Fibroblast of upper back skin (primary cell): ENCODE measurements at regions not wholly inside any gene's neighbourhood (a gene's known extent, or its start where the extent isn't known, plus 50 kb on each side); places are given as distances from the start of the nearest gene placed in this dataset.

ENCODE experiments used
- DNase-seq: peaks from one replicate; pipeline ENCODE4 v3.0.0-alpha.2; 2013

DNA sequence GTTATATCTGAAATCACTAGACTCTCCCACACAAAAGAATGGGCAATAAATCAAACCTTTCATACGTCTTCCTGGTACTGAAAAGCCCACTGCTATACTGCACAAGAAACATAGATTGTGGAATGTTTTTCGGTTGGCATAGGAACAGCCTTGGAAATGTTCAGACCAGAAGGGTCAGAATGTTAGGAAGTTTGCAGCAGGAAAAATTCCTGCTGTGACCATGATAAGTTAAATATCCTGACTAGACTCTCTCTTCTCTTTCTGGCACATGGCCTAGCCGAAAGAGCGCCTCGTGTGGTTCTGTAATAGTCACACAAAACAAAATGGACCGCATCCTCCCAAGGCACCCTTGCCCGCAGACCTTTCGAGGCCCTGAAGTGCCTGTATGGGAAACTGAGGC is 427.2 kb downstream of the COG6 start:
- peak; percentile 21 for DNase-seq

- no peak for DNase-seq
Measured at GRCh38 chr13:40083841-40084240, 428.4 kb downstream of the COG6 start.

DNA sequence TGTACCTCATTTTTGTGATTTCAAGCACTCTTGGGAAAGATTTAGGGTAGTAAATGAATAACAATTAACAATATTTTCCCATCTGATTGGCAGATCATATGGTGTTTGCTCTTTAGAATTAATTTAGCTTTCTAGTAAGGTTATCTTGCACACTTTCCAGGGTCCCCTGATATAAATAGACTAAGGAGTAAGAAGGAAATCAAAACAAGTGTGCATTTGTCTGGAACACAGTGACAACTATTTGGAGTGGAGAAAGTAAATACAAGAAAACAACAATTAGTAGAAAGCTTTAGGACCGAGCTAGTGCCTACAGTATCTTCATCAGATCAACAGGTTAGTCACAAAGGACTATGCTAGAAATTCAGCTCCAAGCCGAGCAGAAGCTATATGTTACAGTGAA is 429.5 kb downstream of the COG6 start:
- no peak for DNase-seq

DNA sequence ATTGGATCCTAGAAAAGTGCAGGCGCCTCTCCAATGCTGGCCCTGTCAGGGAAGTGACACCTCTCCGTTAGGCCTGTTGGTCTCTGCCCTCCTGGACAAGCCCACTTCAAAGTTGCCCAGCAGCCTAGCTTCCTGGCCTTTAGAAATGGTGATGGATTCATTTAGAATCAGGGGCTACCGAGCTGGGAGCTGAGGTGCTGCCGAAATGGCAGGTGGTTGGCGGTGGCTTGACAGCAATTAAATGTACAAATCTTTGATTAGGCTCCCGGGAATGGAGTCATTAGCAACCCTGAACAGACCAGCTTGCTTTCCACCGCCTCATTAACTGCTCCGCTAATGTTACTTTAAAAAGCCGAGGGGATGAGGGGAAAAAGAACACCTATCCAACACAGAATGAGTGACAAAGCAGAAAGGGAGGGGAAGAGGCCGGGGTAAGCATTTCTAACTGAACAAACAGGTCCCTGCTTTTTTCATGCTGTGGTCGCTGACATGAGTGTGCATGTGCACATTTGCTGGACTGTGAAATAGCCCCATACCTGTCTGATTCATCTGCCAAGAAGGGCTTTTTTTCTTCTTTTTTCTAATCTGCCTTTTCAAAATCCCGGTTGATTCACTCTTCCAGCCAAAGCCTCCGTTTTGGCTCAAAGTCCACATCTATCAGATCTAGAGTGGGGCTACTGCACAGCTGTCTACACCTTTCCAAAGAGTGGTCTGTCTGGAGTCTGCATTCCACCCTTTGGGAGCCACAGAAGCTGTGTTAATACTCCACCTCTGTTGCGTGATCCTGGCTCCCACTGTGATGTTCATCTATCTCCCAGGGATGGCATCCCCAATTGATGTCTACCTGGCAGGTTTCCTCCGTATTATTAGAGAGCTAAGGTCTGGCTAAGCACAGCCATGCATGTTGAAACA is 431.9 kb downstream of the COG6 start:
- no peak for DNase-seq

DNA sequence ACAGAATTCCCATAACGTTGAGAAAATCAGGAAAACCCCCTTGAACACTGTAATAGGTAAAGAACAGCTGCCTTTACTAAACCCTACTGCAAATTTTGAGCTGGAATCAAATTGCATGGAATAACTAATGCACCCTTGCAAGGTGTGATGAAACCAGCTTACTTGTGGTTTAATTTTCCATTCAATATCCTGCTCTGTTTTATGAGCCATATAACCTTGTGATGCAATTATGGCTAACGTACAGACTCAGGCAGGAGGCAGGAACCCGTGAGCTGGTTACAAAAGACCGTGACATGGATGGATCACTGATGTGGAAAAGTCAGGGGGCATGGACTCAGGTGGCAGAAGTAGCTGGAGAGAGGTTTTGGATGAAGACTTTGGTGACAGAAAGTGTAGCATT is 438.6 kb downstream of the COG6 start:
- no peak for DNase-seq

- DNase-seq: no peak
Measured at GRCh38 chr13:40095695-40096356, 440.4 kb downstream of the COG6 start.

DNA sequence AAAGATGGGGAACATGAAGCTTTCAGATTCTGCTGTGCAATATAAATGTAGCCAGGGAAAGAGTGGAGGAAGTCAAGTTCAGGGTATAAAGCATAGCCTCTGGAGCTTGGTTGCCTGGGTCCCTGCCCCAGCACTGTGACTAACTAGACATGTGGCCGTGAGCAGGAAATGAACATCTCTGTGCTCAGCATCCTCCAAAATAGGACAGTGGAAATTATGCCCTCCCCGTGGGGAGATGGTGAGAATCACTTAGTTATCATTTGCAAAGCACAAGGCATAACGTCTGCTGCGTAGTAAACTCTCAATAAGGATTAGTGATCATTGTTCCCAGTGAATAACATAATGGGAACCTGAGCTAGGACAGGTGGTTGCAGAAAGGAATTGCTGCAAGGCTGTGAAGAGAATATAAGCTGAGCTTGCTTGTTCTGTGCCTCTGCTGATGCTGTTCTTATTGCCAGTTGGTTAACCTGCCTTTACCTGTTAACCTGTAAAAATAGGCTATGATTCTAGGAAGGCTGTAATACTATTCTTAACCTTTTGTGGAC is 441.0 kb downstream of the COG6 start:
- no peak for DNase-seq

DNA sequence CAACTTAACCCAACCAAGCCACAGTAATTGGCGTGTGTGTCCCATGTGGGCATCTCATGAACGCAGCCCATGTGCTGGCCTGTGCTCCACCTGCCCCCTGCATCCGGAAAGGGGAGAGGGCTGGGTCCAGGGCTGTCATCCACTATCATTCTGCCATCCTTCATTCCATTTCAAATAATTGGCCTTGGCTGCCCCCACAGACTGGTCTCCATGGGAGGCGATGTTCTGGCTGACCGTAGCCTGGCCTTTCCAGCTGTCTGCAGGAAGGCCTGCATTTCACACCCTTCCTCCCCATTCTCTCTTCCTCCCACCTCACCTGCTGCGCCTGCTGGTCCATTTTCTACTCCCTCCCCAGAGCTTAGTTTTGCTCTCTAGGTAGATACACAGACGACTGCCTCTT is 442.8 kb downstream of the COG6 start:
- no peak for DNase-seq

GRCh38 chr13:40101708-40102359 is 446.4 kb downstream of the COG6 start:
- no peak for DNase-seq

- no peak for DNase-seq
Measured at GRCh38 chr13:40102360-40102727, 446.9 kb downstream of the COG6 start.

GRCh38 chr13:40102854-40103253 is 447.4 kb downstream of the COG6 start:
- peak; percentile 25 for DNase-seq

DNA sequence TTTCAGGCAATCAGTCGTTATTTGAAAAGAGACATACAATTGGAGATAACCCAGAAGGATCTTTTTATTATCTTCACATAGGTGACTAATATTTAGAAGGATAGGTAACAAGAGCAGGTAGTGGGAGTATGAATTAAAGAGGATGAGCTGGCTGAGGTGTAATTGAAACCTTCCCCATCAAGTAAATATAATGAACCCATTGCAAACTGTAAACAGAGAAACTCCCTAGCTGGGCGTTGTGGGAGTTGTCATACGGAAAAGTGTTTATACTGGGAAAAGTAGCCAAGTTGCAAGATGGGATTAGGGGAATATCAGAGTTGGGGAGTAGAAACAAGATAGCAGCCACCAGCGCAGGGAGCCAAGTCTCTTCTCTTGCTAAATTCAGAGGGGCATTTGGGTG is 448.4 kb downstream of the COG6 start:
- DNase-seq: no peak

DNA sequence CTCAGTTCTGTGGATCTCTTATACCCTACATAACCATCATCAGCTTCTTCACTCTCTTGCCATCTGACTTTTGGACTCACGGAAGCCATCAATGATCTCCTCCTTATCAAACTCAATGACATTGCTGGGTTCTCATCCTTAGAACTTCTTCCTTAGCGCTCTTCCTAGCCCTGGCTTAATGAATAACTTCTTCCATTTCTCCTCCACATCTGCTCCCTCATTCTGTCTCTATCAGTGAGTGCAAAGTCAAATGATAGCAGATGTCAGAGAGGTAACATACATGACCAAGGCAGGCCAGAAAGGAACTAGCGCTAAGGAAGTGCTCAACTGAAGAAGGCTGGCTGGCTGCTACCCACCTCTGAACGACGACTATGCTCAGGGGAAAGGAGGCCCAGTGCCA is 449.8 kb downstream of the COG6 start:
- DNase-seq: no peak

DNA sequence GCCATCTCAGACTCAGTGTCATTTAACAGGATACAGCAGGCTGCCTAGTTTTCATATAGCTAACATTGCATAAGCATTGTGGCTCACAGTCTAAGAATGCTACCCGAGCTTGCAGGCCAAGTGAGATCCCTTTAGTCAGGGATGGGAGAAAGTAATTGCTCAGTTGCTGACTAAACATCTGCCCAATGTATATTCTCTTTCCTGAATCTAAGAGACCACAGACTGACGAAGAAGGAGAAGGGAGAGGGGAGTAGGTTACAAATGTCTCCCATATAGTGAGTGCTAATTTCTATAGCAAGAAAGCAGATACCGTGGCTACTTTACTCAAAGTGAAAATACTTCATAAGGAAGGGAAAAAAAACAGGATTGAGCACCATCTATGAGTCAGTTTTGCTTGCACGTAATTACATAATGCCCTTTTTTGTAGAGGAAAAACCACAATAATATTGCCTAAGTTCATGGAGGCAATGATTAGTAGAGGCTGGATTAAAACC is 453.9 kb downstream of the COG6 start:
- peak; percentile 96 for DNase-seq

DNA sequence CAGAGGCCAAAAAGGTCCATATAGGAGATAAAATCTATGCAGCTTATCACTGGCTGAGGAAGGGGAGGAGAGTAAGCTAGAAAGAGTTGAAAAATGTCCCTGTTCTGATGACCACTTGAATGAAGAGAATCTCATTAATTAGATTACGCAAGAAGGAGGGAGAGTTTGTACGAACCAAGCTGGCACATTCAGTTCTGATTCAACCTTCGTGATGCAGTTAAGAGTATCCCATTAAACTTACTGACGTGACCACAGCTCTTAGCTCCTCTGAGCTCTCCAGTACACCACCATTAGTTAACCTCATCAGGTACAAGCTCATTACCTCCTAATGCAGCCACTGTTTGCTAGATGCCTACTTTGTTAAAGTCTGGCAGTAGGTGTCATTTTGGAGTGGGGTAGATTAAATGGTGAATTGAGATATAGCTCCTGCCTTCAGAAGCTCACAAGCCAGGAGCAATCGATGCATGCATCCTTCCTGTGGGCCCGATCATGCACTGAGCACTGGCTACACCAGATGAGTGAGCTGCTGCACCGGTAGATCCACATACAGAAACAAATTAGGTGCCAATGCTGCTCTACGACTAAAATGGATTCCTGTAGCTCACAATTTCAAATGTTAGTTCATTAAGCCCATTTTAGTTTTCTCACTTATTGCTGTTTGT is 458.3 kb downstream of the COG6 start:
- DNase-seq: no peak

- no peak for DNase-seq
Measured at GRCh38 chr13:40114305-40114896, 458.9 kb downstream of the COG6 start.

DNA sequence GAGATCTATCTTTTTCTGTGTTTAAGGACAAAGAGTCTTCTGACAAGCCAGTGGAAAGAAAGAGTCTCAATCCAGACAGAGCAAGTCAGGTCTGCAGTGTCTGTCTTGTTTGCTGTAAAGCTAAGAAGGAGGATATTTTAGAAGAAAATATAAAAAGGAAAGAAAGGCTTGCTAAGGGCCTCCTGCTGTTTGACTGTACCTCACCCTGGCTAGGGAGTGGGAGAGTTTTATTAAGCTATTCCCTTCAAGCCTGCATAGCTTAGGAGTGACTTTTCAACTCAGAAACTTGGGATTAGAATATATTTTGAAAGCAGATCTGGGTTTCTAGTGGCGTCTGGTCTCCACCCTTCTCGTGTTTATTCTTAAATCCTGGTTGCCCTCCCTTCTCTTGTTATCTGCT is 460.0 kb downstream of the COG6 start:
- DNase-seq: no peak

DNA sequence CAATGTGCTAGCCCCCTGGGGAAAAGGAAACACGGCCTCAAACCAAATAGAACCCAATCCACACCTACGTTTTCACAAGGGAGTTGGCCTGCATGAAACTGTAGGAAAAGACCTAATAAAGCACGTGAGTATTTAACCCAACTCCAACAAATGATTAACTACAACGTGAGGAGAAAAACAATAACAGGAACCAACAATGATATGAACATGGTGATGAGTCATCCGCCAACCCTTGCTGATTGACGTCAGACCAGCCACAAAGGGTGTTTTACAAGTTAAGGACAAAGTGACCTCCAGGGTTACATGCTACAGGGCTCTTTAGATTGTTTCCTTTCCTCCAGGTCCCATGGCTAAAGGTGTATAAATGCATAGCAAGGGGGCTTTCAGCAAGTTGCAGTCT is 460.5 kb downstream of the COG6 start:
- peak; percentile 14 for DNase-seq

DNA sequence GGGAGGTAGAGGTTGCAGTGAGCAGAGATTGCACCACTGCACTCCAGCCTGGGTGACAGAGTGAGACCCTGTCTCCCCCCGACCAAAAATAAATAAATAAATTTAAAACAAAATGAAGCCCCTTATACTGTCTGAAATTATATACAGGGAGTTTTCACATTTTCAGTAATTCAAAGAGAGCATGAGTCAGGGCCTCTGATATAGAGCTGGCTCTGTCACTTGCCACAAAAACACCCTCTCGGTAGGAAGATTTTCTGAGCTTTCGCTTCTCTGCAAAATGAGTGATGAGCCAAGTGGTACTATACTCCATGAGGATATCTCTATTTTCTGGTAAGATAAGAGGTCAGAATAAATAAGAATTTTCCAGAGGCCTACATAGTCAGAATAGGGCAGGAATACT is 462.9 kb downstream of the COG6 start:
- no peak for DNase-seq

DNA sequence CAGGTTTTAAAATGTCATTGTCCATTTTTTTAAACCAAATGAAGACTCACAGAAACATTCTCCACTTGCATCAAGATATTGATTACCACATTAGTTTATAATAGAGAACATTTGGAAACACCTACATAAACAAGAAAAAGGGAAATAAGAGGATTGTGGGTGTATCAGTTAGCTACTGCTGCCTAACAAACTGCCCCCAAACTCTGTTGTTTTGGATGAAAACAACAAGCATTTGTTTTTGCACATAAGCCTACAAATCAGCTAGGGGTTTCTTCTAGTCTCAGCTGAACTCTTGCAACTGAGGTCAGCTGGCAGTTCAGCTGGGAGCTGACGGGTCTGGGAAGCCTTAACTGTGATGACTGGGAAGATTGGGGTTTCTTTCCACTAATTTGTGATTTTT is 464.4 kb downstream of the COG6 start:
- no peak for DNase-seq

- peak; percentile 26 for DNase-seq
Measured at GRCh38 chr13:40120288-40120687, 464.8 kb downstream of the COG6 start.

- peak; percentile 48 for DNase-seq
Measured at GRCh38 chr13:40120781-40121180, 465.3 kb downstream of the COG6 start.

DNA sequence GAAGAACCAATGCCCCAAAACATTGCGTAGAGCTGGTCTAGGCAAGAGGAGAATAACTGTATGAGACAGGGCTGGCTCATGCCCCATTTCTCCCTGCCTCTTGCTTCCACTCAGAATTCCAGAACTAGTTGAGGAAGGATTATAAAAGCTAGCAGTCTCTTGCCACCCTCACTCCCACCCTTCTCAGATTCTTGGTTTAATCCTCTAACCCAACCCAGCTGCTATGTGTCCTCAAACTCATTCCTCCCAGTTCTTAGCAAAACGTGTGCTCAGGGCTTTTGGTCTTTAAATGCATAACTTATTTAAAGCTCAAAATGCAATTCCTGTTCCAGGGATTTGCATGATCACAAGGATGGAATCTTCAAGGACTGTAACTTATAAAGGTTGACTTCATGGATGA is 466.3 kb downstream of the COG6 start:
- DNase-seq: no peak
